WI38 (cell line): ENCODE measurements at regions not wholly inside any gene's neighbourhood (a gene's known extent, or its start where the extent isn't known, plus 50 kb on each side); places are given as distances from the start of the nearest gene placed in this dataset.
"Not testable (repeated sequence)": the region's sequence is repeated elsewhere in the genome, so short reads cannot be mapped to it uniquely, and the experiment has no call there.

Source experiments
- H3K4me3 ChIP-seq: 2 replicates; pipeline ENCODE4 v1.5.1; 2011; ENCODE audit warnings: low read depth, mild to moderate bottlenecking, control low read depth, low read length
- TF ChIP-seq, protein P1 (sequence below): IDR thresholded peaks from 2 replicates; pipeline ENCODE4 v1.5.1; 2012; ENCODE audit warnings: low read depth, mild to moderate bottlenecking, control low read depth, low read length

DNA sequence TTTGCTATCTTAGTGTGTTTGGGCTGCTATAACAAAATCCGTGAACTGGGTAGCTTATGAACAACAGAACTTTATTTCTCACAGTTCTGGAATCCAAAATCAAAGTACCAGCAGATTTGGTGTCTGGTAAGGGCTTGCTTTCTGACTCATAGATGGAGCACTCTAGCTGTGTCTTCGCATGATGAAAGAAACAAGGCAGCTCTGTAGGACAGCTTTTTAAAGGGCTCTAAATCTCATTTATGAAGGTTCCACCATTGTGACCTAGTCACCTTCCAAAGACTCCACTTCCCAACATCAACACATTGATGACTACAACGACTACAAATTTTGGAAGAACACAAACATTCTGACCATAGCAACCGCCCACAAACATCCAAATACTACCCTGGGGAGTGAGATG, 158.6 kb upstream of the LCORL start:
- no peak overlapping the region for H3K4me3 ChIP-seq
- TF ChIP-seq, protein P1, sequence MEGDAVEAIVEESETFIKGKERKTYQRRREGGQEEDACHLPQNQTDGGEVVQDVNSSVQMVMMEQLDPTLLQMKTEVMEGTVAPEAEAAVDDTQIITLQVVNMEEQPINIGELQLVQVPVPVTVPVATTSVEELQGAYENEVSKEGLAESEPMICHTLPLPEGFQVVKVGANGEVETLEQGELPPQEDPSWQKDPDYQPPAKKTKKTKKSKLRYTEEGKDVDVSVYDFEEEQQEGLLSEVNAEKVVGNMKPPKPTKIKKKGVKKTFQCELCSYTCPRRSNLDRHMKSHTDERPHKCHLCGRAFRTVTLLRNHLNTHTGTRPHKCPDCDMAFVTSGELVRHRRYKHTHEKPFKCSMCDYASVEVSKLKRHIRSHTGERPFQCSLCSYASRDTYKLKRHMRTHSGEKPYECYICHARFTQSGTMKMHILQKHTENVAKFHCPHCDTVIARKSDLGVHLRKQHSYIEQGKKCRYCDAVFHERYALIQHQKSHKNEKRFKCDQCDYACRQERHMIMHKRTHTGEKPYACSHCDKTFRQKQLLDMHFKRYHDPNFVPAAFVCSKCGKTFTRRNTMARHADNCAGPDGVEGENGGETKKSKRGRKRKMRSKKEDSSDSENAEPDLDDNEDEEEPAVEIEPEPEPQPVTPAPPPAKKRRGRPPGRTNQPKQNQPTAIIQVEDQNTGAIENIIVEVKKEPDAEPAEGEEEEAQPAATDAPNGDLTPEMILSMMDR = no peak

DNA sequence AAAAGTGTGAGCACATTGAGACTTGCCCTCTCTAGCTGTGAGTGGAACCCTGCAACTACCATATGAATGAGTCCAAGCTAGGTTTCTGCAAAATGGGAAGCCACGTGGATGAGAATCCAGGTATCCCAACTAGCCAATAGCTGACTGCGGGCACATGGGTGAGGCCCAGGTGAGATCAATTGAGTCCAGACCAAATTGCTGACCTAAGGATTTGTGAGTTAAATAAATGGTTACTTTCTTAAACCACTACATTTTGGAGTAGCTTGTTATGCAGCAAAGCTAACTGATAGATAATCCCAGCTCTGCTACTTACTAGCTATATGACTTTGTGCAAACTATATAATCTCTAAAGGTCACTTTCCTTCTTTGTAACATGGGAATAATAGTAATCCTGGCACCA, 150.3 kb upstream of the LCORL start:
- no peak overlapping the region for H3K4me3 ChIP-seq
- TF ChIP-seq, protein P1 = no peak

DNA sequence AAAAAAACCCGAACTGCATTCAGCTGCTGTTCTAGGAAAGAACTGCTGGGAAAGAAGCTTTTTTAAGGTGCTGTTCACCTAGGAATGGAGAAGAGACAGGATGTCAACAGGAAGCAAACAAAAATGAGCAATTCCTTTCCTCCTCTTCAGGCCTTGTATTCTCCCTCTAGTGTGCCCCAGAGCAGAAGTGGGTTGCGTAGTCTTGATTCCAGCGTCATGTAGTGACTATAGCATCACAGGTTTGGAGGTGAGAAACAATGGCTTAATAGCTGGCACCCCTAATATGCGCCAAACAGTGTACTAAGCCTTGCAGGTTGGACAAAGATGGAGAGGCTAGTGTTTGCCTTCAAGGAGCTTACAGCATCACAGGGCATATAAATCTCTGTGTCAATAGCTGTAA, 146.3 kb upstream of the LCORL start:
- no peak overlapping the region for H3K4me3 ChIP-seq
- TF ChIP-seq, protein P1 = no peak

DNA sequence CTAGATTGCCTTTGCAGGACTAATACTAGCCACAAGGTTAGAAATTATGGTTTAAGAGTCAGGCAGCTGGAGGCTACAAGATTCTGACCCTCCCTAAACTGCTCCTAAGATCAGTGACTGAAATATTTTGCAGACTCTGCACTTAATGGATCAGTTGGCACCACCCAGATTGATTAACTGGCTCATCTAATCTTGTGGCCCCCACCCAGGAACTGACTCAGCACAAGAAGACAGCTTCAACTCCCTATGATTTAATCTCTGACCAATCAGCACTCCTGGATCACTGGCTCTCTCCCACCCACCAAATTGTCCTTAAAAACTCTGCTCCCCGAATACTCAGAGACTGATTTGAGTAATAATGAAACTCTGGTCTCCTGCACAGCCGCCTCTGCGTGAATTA, 145.4 kb upstream of the LCORL start:
- H3K4me3 ChIP-seq = no peak overlapping the region
- TF ChIP-seq, protein P1 = no peak

DNA sequence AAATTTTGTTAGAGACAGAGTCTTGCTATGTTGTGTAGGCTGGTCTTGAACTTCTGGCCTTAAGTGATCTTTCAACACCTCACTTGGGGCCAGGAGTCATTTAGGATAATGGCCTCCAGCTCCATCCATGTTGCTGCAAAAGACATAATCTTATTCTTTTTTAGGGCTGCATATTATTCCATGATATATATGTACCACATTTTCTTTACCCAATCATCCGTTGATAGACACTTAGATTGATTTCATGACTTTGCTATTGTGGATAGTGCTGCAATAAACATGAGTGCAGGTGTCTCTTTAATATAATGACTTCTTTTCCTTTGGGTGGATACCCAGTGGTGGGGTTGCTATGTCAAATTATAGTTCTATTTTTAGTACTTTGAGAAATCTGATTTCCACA, 140.9 kb upstream of the LCORL start:
- TF ChIP-seq, protein P1 = no peak
- no peak overlapping the region for H3K4me3 ChIP-seq

DNA sequence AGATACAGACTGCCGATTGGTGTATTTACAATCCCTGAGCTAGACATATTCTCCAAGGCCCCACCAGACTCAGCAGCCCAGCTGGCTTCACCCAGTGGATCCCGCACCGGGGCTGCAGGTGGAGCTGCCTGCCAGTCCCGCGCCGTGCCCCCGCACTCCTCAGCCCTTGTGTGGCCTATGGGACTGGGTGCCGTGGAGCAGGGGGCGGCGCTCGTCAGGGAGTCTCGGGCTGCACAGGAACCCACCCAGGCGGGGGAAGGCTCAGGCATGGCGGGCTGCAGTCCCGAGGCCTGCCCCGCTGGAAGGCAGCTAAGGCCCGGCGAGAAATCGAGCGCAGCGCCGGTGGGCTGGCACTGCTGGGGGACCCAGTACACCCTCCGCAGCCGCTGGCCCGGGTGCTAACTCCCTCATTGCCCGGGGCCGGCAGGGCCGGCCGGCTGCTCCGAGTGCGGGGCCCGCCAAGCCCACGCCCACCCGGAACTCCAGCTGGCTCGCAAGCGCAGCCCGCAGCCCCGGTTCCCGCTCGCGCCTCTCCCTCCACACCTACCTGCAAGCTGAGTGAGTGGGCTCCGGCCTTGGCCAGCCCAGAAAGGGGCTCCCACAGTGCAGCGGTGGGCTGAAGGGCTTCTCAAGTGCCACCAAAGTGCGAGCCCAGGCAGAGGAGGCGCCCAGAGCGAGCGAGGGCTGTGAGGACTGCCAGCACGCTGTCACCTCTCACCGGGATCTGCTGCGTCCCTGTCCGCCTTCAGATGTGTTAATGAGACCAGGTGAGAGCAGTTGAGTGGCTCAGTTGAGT, 137.8 kb upstream of the LCORL start:
- H3K4me3 ChIP-seq = not testable (repeated sequence)

DNA sequence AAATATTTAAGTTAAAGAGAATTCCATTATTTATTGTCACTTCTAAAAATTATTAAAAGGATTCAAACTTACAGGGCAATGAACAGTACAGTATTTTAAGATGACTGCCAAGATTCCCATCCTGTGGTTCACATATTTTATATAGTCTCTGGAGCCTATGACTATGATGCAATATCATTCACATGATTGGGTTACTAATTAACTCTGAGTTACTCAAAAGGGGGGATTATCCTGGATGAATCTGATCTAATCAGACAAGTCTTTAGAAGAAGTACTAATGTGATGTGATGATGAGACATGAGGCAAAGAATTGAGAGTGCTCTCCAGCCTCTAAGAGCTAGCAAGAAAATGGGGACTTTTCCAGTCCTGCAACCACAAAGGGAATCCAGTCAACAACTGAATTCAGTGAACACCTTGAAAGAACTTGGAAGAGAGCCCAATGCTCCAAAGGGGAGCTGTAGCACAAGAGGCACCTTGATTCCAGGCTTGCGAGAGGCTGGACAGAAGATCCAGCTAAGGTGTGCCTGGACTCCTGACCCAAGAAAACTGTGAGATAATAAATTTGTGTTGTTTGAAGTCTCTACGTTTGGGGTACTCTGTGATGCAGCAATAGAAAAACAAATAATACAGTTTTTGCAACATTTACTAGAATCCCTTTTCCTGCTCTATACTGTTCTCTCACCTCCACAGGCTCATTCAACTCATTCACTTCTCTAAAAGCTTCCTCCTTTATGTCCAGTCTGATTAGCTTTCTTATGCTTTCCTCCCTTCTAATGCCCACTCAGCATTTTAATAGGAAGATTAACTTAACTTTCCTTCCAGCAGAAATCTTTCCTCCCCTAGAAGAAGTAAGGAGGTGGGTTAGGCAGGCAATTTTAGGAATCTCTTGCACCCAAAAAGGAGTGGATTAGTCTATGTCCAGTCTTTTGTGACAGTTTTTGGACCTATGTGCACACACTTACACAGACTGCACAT, 133.8 kb upstream of the LCORL start:
- H3K4me3 ChIP-seq = no peak overlapping the region
- TF ChIP-seq, protein P1 = no peak
